SK-N-SH (cell line): ENCODE measurements at regions not wholly inside any gene's neighbourhood (a gene's known extent, or its start where the extent isn't known, plus 50 kb on each side); places are given as distances from the start of the nearest gene placed in this dataset.

Experiments used
- CTCF ChIA-PET: fragments of 300-600, 350-600 bp; formaldehyde crosslinking; extraction: SDS; loops from one replicate; lab custom pipeline; 2021; lab: Yijun Ruan, JAX
- POLR2A ChIA-PET: fragments of 350-600 bp; sonication (Branson Sonifier 250); formaldehyde crosslinking; extraction: SDS; loops from one replicate; lab custom pipeline; 2020; ENCODE audit warnings: antibody characterized with exemption, inconsistent platforms; lab: Yijun Ruan, JAX
- DNase-seq: peaks from one replicate; pipeline ENCODE4 v3.0.0; 2012
- H2AFZ ChIP-seq: fragments of 200-600 bp; sonication (generic); 2 replicates; pipeline ENCODE4 v1.8.1; 2016; ENCODE audit warnings: antibody characterized with exemption, mild to moderate bottlenecking, low read depth
- H3F3A ChIP-seq: fragments of 200-600 bp; sonication (generic); replicated peaks from 2 replicates; pipeline ENCODE3; 2016; ENCODE audit warnings: antibody characterized with exemption, mild to moderate bottlenecking; ENCODE audit not compliant: insufficient read depth
- H3K27ac ChIP-seq, 2 experiments: fragments of 200-500 bp in 1 of 2; fragments of 200-600 bp in 1 of 2; sonication (Bioruptor generic) in 1 of 2; sonication (generic), shearing (Covaris generic) in 1 of 2; 2 replicates each; pipeline versions ENCODE4 v1.5.1 to v1.6.1; 2014 to 2016; ENCODE audit warnings: low read depth in 2 of 2, inconsistent platforms in 1 of 2, low read length in 1 of 2, mild to moderate bottlenecking in 1 of 2, mixed read lengths in 1 of 2
- H3K27me3 ChIP-seq: fragments of 200-600 bp; sonication (generic), shearing (Covaris generic); 2 replicates; pipeline ENCODE4 v1.6.1; 2016; ENCODE audit warnings: mixed run types; ENCODE audit not compliant: insufficient read depth
- H3K36me3 ChIP-seq, 2 experiments: fragments of 200-500 bp in 1 of 2; fragments of 200-600 bp in 1 of 2; sonication (Bioruptor generic) in 1 of 2; sonication (generic) in 1 of 2; replicated peaks in 1 of 2; 2 replicates each; pipeline versions ENCODE3 to v1.5.1; 2014 to 2016; ENCODE audit warnings: low read length in 1 of 2, mild to moderate bottlenecking in 1 of 2; ENCODE audit not compliant: insufficient read depth in 2 of 2, control insufficient read depth in 1 of 2
- H3K4me1 ChIP-seq, 2 experiments: fragments of 200-500 bp in 1 of 2; fragments of 200-600 bp in 1 of 2; sonication (Bioruptor generic) in 1 of 2; sonication (generic), shearing (Covaris generic) in 1 of 2; 2 replicates each; pipeline versions ENCODE4 v1.5.1 to v1.6.1; 2014 to 2016; ENCODE audit warnings: low read depth in 1 of 2, low read length in 1 of 2, mixed run types in 1 of 2; ENCODE audit not compliant: insufficient read depth in 2 of 2, control insufficient read depth in 1 of 2
- H3K4me2 ChIP-seq: fragments of 200-600 bp; sonication (generic), shearing (Covaris generic); 2 replicates; pipeline ENCODE4 v1.6.1; 2017; ENCODE audit warnings: mixed run types
- H3K4me3 ChIP-seq, 2 experiments: fragments of 200-500 bp in 1 of 2; fragments of 200-600 bp in 1 of 2; sonication (Bioruptor generic) in 1 of 2; sonication (generic), shearing (Covaris generic) in 1 of 2; 2 replicates each; pipeline versions ENCODE4 v1.5.1 to v1.8.1; 2014 to 2016; ENCODE audit warnings: low read depth in 2 of 2, inconsistent platforms in 1 of 2, low read length in 1 of 2, mild to moderate bottlenecking in 1 of 2, mixed read lengths in 1 of 2, moderate library complexity in 1 of 2
- H3K79me2 ChIP-seq: fragments of 200-600 bp; sonication (generic); 2 replicates; pipeline ENCODE4 v1.8.1; 2017; ENCODE audit warnings: mild to moderate bottlenecking; ENCODE audit not compliant: insufficient read depth
- H3K9ac ChIP-seq: fragments of 200-600 bp; sonication (generic); 2 replicates; pipeline ENCODE4 v1.6.1; 2017; ENCODE audit warnings: mixed run types
- H3K9me2 ChIP-seq: fragments of 200-600 bp; sonication (generic); 2 replicates; pipeline ENCODE4 v1.6.1; 2017; ENCODE audit warnings: mixed run types
- H3K9me3 ChIP-seq: fragments of 200-600 bp; sonication (generic); 2 replicates; pipeline ENCODE4 v1.6.1; 2017; ENCODE audit warnings: mixed run types, mild to moderate bottlenecking, moderate library complexity
- H4K20me1 ChIP-seq: fragments of 200-600 bp; sonication (generic); 2 replicates; pipeline ENCODE4 v1.6.1; 2017; ENCODE audit warnings: mild to moderate bottlenecking, mixed run types; ENCODE audit not compliant: insufficient read depth
- ELF1 ChIP-seq: IDR thresholded peaks from 2 replicates; pipeline ENCODE4 v1.4.0; 2012
- FOSL2 ChIP-seq: IDR thresholded peaks from 2 replicates; pipeline ENCODE4 v1.4.0; 2012; ENCODE audit warnings: low read depth, mild to moderate bottlenecking, moderate library complexity, borderline replicate concordance
- GABPA ChIP-seq: IDR thresholded peaks from 2 replicates; pipeline ENCODE4 v1.4.0; 2012; ENCODE audit warnings: low read depth, mild to moderate bottlenecking
- GATA2 ChIP-seq: sonication (generic); formaldehyde crosslinking; IDR thresholded peaks from 2 replicates; pipeline ENCODE4 v1.5.0; 2020; ENCODE audit warnings: mild to moderate bottlenecking, missing genetic modification reagents
- JUND ChIP-seq: IDR thresholded peaks from 2 replicates; pipeline ENCODE4 v1.4.0; 2012
- MEF2A ChIP-seq: IDR thresholded peaks from 2 replicates; pipeline ENCODE4 v1.4.0; 2012; ENCODE audit warnings: low read depth, borderline replicate concordance
- MXI1 ChIP-seq: IDR thresholded peaks from 2 replicates; pipeline ENCODE4 v1.6.1; 2012; ENCODE audit warnings: mild to moderate bottlenecking, low read depth, low read length, improper control_type of control experiment
- NFIC ChIP-seq: IDR thresholded peaks from 2 replicates; pipeline ENCODE4 v1.4.0; 2012; ENCODE audit warnings: borderline replicate concordance
- NRF1 ChIP-seq: IDR thresholded peaks from 2 replicates; pipeline ENCODE4 v1.6.1; 2012; ENCODE audit warnings: low read depth, mild to moderate bottlenecking, low read length
- POLR2AphosphoS5 ChIP-seq: IDR thresholded peaks from 2 replicates; pipeline ENCODE4 v1.6.1; 2012; ENCODE audit warnings: low read depth, low read length
- RAD21 ChIP-seq: IDR thresholded peaks from 2 replicates; pipeline ENCODE4 v1.6.1; 2012; ENCODE audit warnings: mild to moderate bottlenecking, low read length
- RCOR1 ChIP-seq: fragments of 150-350 bp; IDR thresholded peaks from 2 replicates; pipeline ENCODE4 v1.6.1; 2017; ENCODE audit warnings: antibody characterized with exemption, low read length
- RXRA ChIP-seq: IDR thresholded peaks from 2 replicates; pipeline ENCODE4 v1.4.0; 2012; ENCODE audit warnings: low read depth, mild to moderate bottlenecking, borderline replicate concordance
- SIN3A ChIP-seq: IDR thresholded peaks from 2 replicates; pipeline ENCODE4 v1.6.1; 2012; ENCODE audit warnings: low read depth, mild to moderate bottlenecking, low read length, moderate library complexity, borderline replicate concordance
- SMC3 ChIP-seq: IDR thresholded peaks from 2 replicates; pipeline ENCODE4 v1.6.1; 2012; ENCODE audit warnings: low read depth, low read length, improper control_type of control experiment
- TAF1 ChIP-seq: IDR thresholded peaks from 2 replicates; pipeline ENCODE4 v1.6.1; 2012; ENCODE audit warnings: low read depth, mild to moderate bottlenecking, low read length, moderate library complexity, borderline replicate concordance
- TCF12 ChIP-seq: IDR thresholded peaks from 2 replicates; pipeline ENCODE4 v1.4.0; 2012
- TEAD4 ChIP-seq: IDR thresholded peaks from 2 replicates; pipeline ENCODE4 v1.4.0; 2012; ENCODE audit warnings: mild to moderate bottlenecking, borderline replicate concordance; ENCODE audit not compliant: insufficient read depth
- YY1 ChIP-seq: IDR thresholded peaks from 2 replicates; pipeline ENCODE4 v1.4.0; 2012; ENCODE audit warnings: low read depth, mild to moderate bottlenecking
- WGBS: methylation state at CpG from one replicate; pipeline ENCODE4 v1.1.6; 2017; ENCODE audit warnings: low lambda C conversion rate; 5-methylcytosine and 5-hydroxymethylcytosine counted together
- TF ChIP-seq, protein P1 (sequence below): fragments of 150-350 bp; IDR thresholded peaks from 2 replicates; pipeline ENCODE4 v1.6.1; 2017; ENCODE audit warnings: antibody characterized with exemption, low read length, low read depth, borderline replicate concordance
- TF ChIP-seq, protein P2 (sequence below): IDR thresholded peaks from 2 replicates; pipeline ENCODE4 v1.4.0; 2012; ENCODE audit warnings: low read depth
- TF ChIP-seq, protein P3 (sequence below): fragments of 200-600 bp; sonication (generic); IDR thresholded peaks from 2 replicates; pipeline ENCODE4 v1.6.1; 2017; ENCODE audit warnings: antibody characterized with exemption, mild to moderate bottlenecking, moderate library complexity
- TF ChIP-seq, protein P4 (sequence below): IDR thresholded peaks from 2 replicates; pipeline ENCODE4 v1.6.1; 2012; ENCODE audit warnings: mild to moderate bottlenecking, low read depth, low read length, moderate library complexity
- TF ChIP-seq, protein P5 (sequence below): IDR thresholded peaks from 2 replicates; pipeline ENCODE4 v1.4.0; 2012; ENCODE audit warnings: low read depth, borderline replicate concordance
- TF ChIP-seq, protein P6 (sequence below): IDR thresholded peaks from 2 replicates; pipeline ENCODE4; 2012

DNA sequence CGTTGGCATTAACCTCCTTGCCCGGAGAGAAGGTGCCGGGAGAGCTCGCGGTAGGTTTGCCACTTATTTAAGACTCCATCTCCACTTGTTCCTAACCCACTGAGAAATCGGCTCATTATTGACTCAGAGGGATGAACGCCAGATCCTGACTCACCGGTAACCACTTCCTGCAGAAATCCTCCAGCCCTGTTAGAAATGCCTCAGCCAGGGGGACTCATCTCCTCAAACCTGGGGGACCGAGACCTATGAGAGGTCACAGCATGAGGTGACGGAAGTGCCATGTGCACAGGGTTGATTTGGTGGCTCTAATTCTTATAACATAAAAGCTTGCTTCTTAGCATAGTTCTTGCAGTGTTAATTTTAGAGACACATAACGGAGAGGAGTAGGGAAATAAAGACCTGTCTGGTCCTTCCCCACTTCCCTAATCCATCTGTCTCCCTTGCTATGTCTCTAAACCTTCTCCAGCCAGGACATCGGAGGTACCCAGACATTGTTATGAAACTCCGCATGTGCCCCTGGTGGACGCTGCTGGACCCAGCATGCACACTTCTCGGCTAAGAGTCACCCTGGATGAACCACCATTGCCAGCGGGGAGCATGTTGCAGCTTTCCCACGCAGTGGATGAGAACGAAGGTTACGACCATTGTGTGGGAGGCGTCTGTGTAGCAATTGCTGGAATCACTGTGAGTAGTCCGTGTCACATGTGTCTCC lies 158.9 kb downstream of the EFNB2 start:
- H4K20me1 ChIP-seq = no peaks in the 10 kb centered on the region
- H3K36me3 ChIP-seq = no peaks in the 10 kb centered on the region
- CTCF ChIA-PET = no interaction called here
- H3K9me3 ChIP-seq = no peaks in the 10 kb centered on the region
- H2AFZ ChIP-seq = peak overlapping the region; percentile 49; the same call in 1 of the 2 replicates
- H3K27ac ChIP-seq = peak overlapping the region; percentile 48 to 73; a peak in 3 of 4 replicates
- H3F3A ChIP-seq = peaks cover 26% of the 10 kb centered on the region
- H3K27me3 ChIP-seq = no peaks in the 10 kb centered on the region
- POLR2A ChIA-PET = no interaction called here
- no peaks in the 10 kb centered on the region for H3K79me2 ChIP-seq
- peaks cover 12 to 37% of the 10 kb centered on the region in 2 experiments for H3K4me1 ChIP-seq
- H3K4me2 ChIP-seq = peak overlapping the region; percentile 54; the same call in 1 of the 2 replicates
- H3K9ac ChIP-seq = no peak overlapping the region
- H3K9me2 ChIP-seq = no peaks in the 10 kb centered on the region
- 40% methylated on average over 17 of the region's 21 CpGs for WGBS
- DNase-seq = no peak
- H3K4me3 ChIP-seq = no peak overlapping the region
- TF ChIP-seq MEF2A = no peak
- peak; percentile 83 for TF ChIP-seq TCF12
- TF ChIP-seq, protein P1, sequence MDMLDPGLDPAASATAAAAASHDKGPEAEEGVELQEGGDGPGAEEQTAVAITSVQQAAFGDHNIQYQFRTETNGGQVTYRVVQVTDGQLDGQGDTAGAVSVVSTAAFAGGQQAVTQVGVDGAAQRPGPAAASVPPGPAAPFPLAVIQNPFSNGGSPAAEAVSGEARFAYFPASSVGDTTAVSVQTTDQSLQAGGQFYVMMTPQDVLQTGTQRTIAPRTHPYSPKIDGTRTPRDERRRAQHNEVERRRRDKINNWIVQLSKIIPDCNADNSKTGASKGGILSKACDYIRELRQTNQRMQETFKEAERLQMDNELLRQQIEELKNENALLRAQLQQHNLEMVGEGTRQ = no peak
- TF ChIP-seq, protein P2, sequence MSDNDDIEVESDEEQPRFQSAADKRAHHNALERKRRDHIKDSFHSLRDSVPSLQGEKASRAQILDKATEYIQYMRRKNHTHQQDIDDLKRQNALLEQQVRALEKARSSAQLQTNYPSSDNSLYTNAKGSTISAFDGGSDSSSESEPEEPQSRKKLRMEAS = peak; percentile 80
- TF ChIP-seq, protein P3, sequence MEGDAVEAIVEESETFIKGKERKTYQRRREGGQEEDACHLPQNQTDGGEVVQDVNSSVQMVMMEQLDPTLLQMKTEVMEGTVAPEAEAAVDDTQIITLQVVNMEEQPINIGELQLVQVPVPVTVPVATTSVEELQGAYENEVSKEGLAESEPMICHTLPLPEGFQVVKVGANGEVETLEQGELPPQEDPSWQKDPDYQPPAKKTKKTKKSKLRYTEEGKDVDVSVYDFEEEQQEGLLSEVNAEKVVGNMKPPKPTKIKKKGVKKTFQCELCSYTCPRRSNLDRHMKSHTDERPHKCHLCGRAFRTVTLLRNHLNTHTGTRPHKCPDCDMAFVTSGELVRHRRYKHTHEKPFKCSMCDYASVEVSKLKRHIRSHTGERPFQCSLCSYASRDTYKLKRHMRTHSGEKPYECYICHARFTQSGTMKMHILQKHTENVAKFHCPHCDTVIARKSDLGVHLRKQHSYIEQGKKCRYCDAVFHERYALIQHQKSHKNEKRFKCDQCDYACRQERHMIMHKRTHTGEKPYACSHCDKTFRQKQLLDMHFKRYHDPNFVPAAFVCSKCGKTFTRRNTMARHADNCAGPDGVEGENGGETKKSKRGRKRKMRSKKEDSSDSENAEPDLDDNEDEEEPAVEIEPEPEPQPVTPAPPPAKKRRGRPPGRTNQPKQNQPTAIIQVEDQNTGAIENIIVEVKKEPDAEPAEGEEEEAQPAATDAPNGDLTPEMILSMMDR = peak; percentile 41
- TF ChIP-seq JUND = peak; percentile 89
- TF ChIP-seq TEAD4 = peak; percentile 60; the same call in 1 of the 2 replicates
- no peak for TF ChIP-seq TAF1
- peak; percentile 93 for TF ChIP-seq FOSL2
- TF ChIP-seq, protein P4, sequence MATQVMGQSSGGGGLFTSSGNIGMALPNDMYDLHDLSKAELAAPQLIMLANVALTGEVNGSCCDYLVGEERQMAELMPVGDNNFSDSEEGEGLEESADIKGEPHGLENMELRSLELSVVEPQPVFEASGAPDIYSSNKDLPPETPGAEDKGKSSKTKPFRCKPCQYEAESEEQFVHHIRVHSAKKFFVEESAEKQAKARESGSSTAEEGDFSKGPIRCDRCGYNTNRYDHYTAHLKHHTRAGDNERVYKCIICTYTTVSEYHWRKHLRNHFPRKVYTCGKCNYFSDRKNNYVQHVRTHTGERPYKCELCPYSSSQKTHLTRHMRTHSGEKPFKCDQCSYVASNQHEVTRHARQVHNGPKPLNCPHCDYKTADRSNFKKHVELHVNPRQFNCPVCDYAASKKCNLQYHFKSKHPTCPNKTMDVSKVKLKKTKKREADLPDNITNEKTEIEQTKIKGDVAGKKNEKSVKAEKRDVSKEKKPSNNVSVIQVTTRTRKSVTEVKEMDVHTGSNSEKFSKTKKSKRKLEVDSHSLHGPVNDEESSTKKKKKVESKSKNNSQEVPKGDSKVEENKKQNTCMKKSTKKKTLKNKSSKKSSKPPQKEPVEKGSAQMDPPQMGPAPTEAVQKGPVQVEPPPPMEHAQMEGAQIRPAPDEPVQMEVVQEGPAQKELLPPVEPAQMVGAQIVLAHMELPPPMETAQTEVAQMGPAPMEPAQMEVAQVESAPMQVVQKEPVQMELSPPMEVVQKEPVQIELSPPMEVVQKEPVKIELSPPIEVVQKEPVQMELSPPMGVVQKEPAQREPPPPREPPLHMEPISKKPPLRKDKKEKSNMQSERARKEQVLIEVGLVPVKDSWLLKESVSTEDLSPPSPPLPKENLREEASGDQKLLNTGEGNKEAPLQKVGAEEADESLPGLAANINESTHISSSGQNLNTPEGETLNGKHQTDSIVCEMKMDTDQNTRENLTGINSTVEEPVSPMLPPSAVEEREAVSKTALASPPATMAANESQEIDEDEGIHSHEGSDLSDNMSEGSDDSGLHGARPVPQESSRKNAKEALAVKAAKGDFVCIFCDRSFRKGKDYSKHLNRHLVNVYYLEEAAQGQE = peak; percentile 57; the same call in 1 of the 2 replicates
- peak; percentile 33; the same call in 1 of the 2 replicates for TF ChIP-seq GABPA
- TF ChIP-seq SMC3 = no peak
- peak; percentile 23; the same call in 1 of the 2 replicates for TF ChIP-seq POLR2AphosphoS5
- TF ChIP-seq YY1 = no peak
- TF ChIP-seq, protein P5, sequence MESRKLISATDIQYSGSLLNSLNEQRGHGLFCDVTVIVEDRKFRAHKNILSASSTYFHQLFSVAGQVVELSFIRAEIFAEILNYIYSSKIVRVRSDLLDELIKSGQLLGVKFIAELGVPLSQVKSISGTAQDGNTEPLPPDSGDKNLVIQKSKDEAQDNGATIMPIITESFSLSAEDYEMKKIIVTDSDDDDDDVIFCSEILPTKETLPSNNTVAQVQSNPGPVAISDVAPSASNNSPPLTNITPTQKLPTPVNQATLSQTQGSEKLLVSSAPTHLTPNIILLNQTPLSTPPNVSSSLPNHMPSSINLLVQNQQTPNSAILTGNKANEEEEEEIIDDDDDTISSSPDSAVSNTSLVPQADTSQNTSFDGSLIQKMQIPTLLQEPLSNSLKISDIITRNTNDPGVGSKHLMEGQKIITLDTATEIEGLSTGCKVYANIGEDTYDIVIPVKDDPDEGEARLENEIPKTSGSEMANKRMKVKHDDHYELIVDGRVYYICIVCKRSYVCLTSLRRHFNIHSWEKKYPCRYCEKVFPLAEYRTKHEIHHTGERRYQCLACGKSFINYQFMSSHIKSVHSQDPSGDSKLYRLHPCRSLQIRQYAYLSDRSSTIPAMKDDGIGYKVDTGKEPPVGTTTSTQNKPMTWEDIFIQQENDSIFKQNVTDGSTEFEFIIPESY = peak; percentile 23; the same call in 1 of the 2 replicates
- TF ChIP-seq RCOR1 = no peak
- peak; percentile 64; the same call in 1 of the 2 replicates for TF ChIP-seq RXRA
- TF ChIP-seq SIN3A = no peak
- TF ChIP-seq NFIC = peak; percentile 96
- TF ChIP-seq NRF1 = no peak
- peak; percentile 28; the same call in 1 of the 2 replicates for TF ChIP-seq ELF1
- no peak for TF ChIP-seq RAD21
- TF ChIP-seq, protein P6, sequence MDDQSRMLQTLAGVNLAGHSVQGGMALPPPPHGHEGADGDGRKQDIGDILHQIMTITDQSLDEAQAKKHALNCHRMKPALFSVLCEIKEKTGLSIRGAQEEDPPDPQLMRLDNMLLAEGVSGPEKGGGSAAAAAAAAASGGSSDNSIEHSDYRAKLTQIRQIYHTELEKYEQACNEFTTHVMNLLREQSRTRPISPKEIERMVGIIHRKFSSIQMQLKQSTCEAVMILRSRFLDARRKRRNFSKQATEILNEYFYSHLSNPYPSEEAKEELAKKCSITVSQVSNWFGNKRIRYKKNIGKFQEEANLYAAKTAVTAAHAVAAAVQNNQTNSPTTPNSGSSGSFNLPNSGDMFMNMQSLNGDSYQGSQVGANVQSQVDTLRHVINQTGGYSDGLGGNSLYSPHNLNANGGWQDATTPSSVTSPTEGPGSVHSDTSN = peak; percentile 62
- TF ChIP-seq GATA2 = no peak
- TF ChIP-seq MXI1 = no peak
